ENCODE measurements at regions not wholly inside any gene's neighbourhood (a gene's known extent, or its start where the extent isn't known, plus 50 kb on each side); places are given as distances from the start of the nearest gene placed in this dataset.
"Not testable (repeated sequence)": the region's sequence is repeated elsewhere in the genome, so short reads cannot be mapped to it uniquely, and the experiment has no call there.

DNA sequence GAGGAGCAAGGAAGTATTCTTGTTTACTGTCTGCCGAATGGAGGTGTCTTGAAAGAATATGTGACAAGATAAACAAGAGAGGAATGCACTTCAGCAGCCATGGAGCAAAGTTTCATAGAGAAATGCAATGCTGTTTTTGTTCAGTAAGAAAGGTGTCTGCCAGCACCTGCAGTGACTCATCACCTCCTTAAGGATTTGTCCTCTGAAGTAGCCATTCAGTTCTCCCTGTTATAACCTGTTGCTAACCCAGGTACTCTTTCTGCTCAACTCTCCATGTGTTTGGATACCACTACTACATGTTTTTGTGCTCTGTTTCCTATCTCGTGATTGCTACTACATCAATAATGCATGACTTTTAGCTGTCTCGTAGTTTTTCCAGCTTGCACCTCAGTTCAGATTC, 328.9 kb downstream of the CHL1 start:
- DNase-seq, result no peak

DNA sequence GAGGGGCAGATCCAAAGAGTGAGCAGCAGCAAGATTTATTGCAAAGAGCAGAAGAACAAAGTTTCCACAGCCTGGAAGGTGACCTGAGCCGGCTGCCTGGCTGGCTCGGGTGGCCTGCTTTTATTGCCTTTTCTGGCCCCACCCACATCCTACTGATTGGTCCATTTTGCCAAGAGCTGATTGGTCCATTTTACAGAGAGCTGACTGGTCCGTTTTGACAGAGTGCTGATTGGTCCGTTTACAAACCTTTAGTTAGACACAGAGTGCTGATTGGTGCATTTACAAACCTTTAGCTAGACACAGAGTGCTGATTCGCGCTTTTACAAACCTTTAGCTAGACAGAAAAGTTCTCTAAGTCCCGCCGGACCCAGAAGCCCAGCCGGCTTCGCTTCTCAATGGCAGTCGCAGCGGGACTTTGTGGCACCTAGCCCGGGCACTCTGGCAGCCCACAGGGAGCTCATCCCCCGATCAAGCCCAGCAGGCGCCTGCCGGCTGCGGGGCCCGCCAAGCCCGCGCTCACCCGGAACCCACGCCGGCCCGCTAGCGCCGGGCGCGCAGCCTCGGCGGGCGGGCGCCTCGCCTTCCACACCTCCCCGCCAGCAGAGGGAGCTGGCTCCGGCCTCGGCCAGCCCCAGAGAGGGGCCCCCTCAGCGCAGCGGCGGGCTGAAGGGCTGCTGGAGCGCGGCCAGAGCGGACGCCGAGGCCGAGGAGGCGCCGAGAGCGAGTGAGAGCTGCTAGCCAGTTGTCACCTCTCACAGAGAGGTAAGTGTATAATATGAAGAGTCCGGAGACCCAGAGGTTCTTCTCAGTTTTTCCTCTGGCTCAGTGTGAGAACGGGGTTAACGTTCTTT, 339.2 kb downstream of the CHL1 start:
- DNase-seq, result no peak

DNA sequence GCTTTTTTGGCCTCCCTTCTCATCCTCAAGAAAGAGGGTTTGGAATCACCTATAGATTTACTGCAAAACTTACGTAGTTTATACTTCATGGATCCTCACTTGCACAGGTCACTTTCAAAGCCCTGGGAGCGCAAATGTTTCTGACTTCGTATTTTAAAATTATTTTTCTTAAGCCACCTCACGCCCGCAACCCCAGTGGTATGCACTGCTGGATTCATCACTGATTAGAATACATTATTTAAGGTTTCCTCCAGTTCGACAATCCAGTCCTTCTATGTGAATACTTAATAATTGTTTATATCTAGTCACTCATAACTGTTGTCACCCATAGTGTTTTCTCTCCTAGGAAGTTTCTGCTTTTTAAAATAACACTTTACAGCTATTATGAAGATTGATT, 339.9 kb downstream of the CHL1 start:
- no peak for DNase-seq

DNA sequence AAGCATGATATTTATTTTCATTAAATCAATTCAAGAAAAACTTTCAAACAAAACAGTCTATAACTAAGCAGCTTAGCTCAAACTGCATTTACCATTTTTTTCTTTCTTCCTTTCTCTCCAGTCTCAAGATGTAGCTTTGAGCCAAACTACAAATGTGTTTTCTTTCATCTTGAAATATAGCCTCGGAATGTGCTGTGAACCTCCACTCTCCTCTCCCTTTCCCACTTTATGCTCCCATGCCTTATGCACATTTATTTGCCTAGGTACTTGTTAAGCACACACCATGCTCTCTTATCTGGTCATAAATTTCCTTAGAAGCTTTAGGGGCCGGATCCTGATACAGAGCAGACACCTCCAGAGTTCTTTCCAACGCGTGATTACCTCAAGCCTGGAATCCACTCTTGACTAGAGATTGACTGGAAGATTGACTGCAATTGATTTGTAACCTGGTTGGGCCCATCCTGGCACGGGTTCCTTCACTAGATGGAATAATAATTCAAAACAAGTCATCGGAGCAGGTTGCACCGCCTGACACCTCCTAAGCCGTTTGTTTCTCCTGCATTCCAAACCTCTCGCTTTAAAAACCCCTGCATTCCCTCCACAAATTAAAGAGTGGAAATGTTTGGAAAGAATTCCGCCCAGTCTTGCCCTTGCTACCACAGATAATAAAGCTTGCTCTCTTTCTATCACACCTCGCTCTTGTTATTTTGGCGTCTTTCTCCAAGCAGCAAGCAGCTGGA, 344.7 kb downstream of the CHL1 start:
- no peak for DNase-seq

DNA sequence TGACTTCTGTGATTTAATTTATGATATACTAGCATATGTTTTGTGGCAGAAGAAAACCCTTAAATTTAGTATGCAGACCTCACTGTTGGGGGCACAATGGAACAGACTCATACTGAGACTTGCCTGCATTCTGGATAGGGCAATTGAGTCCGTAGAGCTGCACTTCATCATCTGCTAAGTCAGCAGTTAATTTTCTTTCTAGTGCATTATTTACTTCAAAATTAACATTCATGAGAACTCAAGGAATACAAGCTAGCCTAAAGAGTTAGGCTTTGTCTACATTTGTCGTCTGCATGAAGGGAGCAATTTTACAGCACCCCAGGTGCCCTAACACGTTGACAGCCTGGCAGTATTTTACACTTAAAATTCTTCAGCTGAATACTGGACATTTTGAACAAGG, 345.5 kb downstream of the CHL1 start:
- DNase-seq, result no peak

DNA sequence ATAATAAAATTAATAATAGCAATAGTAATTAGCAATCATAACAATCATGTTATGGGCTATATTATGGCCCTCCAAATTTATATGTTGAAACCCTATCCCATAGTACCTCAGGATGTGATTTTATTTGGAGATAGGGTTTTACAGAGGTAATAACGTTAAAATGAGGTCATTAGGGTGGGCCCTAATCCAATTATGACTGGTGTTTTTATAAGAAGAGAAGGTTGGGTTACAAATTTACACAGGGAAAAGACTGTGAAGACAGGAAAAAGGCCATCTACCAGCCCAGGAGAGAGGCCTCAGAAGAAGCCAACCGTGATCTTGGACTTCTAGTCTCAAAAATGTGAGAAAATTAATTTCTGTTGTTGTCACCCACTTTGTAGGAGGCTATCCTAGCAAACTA, 353.1 kb downstream of the CHL1 start:
- DNase-seq, result no peak

DNA sequence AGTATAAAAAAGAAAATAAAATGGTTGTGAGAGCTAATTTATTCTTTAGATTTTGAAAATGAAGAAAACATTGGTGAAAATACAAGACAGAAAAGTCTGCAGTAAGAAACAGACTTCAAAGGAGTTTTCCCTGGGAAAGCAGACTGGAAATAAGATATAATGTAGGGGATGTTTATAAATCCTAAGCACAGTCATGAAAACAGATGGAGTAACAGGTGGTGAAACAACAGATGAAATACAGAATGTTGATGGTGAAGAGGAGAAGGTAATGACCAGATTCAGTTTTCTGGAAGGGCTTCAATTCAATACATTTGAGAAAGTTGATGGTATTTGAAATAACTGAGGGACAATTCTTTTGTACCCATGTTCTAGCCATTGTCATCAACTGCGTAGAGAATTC, 353.9 kb downstream of the CHL1 start:
- no peak for DNase-seq

DNA sequence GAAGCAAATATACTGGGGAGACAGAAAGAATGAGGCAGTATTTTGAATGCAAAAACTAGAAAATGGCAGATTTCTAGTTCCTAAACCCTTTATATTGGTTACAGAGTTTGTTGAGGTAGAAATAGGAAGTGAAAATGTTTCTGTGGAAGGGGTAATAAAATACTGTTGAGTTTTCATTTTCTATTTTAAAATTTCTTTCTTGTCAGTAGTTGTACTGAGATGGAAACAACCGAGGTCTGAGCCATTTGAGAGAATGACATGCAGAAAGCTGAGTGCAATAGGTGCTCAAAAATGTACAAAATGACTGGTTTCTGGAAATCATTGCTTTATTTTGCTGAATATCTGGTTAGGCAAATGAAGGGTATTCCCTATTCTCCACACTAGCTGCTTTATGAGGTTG, 361.4 kb downstream of the CHL1 start:
- no peak for DNase-seq

DNA sequence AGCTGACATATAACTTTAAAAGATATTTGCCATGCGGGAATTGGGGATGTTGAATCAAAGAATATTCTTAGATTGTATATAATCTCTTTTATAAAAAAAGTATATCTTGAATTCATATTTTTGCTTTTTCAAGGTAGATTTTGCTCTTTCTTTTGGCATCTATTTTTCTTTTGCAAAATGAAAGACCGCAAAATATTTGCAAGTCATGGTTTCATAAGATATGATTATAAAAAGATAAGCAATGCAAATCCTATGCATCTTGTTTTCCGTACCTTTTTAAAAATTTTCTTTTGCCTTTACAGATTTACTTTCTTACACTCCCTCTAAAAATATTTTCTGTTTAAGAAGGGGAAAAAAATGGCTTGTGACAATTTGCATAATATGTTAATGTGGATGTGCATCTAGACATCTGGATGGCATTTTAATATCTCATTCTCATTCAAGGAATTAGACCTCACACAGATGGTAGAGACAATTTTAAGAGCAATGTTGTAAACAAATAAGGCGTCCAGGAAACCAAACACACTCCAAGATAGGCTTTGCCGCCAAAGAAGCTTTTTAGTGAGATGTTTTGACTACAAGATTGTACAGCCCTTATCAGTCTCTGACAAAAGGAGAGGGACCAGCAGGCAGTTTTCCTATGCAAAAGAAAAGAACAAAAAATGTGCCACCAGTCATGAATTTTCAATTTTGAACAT, 371.1 kb downstream of the CHL1 start:
- DNase-seq, result no peak

DNA sequence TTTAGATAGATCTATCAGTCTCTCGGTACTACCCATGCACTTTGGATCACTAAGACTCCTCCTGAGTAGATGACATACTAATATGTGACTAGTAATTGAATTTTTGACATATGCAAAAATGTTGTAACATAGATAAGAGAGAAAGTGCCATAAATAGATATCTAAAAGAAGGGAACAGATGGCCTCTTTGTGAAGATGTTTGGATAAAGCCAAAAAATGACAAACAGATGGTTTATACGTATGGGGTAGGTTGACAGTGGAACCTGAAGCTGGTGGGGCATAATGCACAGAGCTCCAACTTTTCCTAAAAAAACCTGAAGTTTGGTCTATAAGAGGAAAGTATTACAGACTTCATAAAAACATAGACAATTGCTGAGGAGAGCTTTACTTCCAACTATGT, 383.0 kb downstream of the CHL1 start:
- DNase-seq, result not testable (repeated sequence)

DNA sequence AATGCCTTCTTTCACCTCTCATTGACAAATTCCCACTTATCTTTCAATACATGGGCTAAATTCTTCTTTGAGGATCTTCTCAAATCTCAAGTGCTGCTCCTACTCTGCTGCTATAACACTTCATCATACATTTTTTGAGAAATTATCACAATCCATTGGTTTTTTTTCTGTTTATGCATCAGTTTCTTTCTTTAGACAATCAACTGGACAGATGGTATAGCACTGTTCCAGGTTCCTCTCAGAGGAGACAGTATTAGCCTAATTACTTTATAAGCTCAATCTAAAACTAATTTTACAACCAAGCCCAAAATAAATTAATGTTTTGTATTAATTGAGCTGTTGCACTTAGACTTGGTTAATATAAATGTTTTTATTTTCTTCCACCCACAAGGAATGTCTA, 392.5 kb downstream of the CHL1 start:
- DNase-seq, result not testable (repeated sequence)

DNA sequence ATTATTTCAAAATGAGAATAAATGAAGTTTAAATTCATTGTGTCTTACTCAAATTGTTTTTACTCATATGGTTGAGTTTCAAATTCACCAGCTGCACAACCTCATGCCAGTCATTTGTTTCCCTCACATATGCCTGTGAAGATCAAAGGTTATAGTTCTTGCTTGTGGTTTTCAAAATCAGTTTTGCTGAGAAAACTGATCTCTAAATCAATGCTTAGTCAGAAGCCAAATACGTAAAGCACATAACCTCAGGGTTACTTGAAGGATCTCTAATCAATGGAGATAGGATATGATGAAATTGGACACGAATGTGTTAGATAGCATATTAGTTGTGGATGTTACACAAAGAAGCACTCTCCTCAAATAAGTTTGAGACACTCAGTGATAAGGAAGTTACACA, 400.7 kb downstream of the CHL1 start:
- not testable (repeated sequence) for DNase-seq

DNA sequence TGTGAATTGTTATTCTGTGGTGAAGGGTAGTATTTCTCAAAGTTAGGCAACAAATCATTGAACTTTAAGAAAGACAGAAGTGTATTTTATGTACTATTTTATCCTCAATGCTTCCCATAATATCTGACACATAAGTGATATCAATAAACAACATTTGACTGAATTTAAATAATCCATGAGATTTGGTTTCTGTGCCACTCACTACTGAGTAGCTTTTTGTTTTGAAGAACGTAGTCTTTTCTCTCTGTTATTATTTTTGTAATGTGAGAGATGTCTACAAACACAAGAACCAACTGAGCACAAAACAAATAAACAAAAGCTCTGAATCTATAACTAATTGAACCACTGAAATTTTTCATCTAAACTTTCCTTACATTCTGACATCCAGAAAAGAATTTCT, 401.2 kb downstream of the CHL1 start:
- DNase-seq, result not testable (repeated sequence)

DNA sequence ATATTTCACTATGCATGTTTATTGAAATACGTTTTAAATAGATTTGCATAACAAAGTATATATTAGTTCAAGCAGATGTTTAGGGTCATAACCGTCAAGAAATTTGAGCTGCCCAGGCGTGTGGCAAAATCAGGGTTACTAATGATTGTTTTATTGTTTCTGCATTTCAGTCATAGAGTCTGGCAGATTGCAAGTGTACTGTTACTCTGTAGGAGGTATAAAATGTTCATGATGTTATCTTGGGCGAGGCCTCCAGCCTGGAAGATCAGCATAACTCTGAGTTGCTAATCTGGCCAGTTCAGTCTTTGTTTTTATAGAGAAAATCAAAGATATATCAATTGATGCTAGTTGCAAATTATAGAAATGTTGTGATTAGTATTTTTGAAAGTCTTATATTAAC, 410.9 kb downstream of the CHL1 start:
- not testable (repeated sequence) for DNase-seq

DNA sequence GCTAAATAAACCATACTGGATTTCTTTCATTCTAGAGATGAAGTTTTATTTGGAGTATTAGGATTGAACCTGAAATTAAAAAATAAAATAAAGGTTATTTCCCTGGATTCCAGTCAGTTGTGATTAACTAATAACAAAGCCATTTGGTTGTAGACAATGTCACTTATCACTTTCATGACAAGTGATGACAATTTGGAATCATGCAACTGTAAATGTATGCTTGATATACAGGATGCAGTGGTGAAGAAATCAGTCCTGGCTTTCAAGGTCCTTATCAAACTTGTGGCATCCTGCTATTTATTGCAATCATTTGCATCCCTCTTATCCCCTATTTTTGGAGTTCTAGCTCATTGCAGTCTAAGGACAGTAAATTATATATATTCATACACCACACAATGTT, 425.2 kb downstream of the CHL1 start:
- no peak for DNase-seq

DNA sequence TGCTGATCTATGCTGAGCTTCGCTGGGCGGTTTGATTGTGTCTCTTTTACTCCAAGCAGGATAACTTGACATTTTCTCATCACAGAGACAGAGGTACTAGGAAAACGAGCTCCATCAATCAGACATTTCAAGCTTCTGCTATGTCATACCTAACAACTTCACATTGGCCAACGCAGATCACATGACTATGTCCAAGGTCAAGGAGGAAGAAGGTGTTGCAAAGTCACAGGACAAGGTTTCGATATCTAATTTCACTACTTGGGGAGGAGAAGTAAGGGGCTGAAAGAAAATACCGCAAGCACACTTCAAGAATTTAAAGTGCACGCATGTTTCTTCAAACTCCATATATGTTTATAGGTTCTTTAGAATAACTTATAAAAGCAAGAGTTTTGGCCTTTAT, 425.8 kb downstream of the CHL1 start:
- DNase-seq, result no peak

DNA sequence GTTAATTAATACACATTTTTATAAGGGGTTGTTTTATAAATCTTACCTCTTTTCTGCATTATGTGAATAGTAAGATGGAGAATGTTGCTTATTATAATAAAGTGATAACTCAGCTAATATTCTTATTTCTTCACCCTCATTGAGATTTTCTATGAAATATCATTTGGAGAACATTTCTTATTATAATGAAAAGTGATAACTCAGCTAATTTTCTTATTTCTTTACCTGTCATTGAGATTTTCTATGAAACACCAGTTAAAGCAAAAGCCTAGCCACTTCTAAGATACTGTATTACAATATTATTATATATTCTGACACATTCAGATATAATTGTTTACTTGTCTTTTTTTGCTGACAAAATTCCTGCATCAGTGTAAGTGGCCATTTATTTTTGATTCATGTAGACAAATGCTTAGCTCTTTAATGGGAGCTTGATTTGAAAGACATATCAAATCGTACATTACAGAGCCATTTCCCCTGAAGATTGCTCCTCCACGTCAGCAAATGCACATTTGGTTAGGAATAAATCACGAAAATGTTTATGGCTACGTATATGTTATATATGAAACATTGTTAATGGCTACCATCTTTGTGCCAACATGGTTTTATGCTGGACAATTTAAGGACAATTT, 427.5 kb downstream of the CHL1 start:
- no peak for DNase-seq

DNA sequence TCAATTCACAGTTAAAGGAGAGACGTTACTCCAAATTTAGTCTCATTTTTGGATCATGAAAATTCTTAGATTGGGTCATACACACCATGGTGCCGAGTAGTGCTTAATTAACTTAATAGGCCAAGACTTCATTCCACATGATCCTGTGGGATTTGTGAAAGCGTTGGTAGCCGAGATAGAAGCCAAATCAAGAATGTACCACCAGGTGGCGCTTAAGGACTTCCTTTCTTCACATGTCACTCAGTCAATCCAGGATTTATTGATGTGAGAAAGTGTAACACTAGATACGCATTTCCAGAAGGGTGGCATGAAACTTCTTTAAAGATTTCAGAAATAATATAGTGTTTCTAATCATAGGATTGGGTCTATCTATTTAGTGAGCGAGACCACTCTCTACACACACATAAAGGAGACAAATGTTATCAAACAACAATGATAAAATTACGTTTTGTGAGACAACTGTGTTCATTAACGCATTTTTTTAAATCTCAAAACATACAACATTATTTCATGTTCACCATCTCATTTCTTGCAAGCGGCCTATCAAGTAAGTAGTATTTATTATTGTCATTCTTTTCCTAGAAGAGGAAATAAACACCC, 436.1 kb downstream of the CHL1 start:
- DNase-seq, result peak; percentile 67

DNA sequence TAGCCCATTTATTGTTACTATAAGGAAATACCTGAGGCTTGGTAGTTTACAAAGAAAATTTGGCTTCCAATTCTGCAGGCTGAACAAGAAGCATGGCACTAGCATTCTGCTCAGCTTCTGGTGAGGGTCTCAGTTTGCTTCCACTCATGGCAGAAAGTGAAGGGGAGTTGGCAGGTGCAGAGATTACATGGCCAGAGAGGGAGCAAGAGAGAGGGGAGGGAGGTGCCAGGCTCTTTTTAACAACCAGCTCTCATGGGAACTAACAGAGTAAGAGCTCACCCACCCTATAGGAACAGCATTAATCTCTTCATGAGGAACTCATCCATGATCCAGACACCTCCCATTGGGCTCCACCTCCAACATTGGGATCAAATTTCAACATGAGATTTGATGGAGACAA, 437.9 kb downstream of the CHL1 start:
- DNase-seq, result no peak

DNA sequence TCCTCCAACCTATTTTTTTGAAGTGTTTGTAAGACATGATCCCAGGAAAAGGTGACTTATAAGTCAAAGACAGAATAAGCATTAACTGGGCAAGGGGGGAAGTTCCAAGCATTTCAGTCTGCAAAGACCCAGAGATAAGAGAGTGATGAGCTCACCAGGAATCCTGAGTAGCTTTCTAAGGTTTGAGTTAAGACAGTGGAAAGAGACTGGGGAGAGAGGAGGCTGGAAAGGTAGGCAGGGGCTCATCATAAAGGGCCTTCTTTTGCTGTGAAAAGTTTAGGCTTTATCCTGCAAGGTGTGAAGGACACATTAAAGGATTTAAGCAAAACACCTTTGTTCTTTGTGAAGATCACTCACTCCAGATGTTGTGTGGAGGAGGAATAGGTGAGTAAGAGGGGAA, 438.8 kb downstream of the CHL1 start:
- DNase-seq, result no peak

DNA sequence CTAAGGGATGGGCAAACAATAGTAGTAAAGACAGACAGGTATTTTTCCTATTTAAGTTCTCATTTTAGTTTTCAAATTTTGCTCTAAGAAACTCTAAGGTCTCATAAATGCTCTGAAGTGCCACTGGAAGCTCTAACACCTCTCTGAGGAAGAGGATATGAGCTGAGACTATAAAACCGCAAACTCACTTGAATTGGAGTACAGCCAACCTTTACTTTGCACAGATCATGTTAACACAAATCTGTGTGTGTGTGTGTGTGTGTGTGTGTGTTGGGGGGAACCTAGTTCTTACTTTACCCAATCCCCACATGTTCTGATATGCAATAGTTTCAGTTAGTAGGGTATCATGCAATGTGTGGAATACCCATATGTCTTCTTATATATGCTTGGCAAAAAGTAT, 446.8 kb downstream of the CHL1 start:
- no peak for DNase-seq

DNA sequence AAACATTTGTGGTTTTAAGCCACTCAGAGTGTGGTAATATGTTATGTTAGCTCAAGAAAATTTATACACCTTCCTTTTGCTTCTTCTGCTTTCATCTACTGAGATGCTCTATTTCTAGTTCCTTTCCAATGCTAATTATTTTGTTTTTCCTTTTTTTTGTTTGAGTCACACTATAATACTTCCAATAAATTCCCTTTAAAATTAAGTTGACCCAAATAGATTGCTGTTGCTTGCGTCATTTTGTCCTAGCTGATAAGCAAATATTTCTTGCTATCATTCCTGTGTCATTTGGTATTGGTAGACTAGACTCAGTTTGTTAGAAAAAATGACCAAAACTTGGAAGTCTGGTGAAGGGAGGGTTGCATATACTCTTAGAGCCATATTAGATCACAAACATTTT, 437.0 kb upstream of the CNTN6 start:
- DNase-seq, result no peak

DNA sequence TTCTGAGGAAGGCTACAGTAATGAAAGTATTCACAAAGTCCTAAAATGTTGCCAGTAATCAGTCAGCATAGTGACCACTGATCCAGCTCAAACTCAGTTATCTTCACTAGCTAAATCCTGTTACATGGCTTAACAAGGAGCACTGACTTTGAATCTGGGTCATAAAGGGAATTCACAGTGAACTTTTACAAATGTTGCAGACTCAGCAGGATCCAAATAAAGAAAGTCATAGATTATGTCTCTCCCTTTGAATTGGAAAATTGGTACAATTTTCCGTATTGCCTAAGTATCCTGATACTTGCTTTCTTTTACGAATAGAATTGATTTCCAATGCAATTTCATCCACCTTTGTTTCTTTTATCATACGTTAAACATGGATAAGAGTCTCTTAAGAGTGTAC, 431.5 kb upstream of the CNTN6 start:
- DNase-seq, result no peak
